CD4-positive, alpha-beta T cell treated with Interleukin-17A for 1 hour (primary cell): ENCODE measurements at regions not wholly inside any gene's neighbourhood (a gene's known extent, or its start where the extent isn't known, plus 50 kb on each side); places are given as distances from the start of the nearest gene placed in this dataset.

Experiments used
- DNase-seq: peaks from one replicate; pipeline ENCODE4 v3.0.0-alpha.2; 2020

GRCh38 chr5:108436696-108437095, 54.8 kb upstream of the FBXL17 start:
- DNase-seq = no peak

DNA sequence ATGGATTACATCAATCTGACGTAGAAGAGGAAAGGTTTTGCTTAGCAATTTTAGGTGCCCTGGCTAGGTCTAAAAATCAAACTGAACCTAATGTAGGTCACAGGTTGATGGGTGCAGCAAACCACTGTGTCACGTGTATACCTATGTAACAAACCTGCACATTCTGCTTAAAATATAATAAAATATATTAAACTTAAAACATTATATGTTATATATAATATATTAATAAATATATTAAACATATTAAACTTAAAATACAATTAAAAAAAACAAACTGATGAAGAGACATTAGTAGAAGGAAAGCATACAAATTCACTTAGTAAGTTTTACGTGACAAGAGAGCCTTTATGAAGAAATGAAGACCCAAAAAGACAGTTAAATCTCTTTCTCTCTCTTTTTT, 51.7 kb upstream of the FBXL17 start:
- DNase-seq = no peak

- DNase-seq = no peak
Observed at GRCh38 chr5:108432024-108432423, 50.1 kb upstream of the FBXL17 start.
